H1 (cell line): ENCODE measurements at regions not wholly inside any gene's neighbourhood (a gene's known extent, or its start where the extent isn't known, plus 50 kb on each side); places are given as distances from the start of the nearest gene placed in this dataset.

Experiments
- CEBPB ChIP-seq: IDR thresholded peaks from 2 replicates; pipeline ENCODE4 v1.6.1; 2012; ENCODE audit warnings: low read depth, low read length
- CTCF ChIP-seq, 3 experiments: IDR thresholded peaks; 1 replicate in 2 of 3; 2 replicates in 1 of 3; pipeline versions ENCODE4 v1.5.1 to v1.6.1; 2011; ENCODE audit warnings: low read length in 3 of 3, mild to moderate bottlenecking in 3 of 3, inconsistent platforms in 2 of 3, low read depth in 1 of 3, moderate library complexity in 1 of 3; ENCODE audit not compliant: insufficient read depth in 1 of 3; ENCODE audit errors: control extremely low read depth in 1 of 3
- EP300 ChIP-seq, 2 experiments: IDR thresholded peaks; 1 replicate in 1 of 2; 2 replicates in 1 of 2; pipeline ENCODE4 v1.6.1; 2011 to 2012; ENCODE audit warnings: low read depth in 2 of 2, low read length in 2 of 2, mild to moderate bottlenecking in 2 of 2, borderline replicate concordance in 1 of 2, inconsistent platforms in 1 of 2, moderate library complexity in 1 of 2
- EZH2 ChIP-seq: fragments of 200-600 bp; sonication (generic); IDR thresholded peaks from 2 replicates; pipeline ENCODE4 v1.7.1; 2012; ENCODE audit warnings: low read depth, mild to moderate bottlenecking, moderate library complexity, low read length, inconsistent platforms; ENCODE audit not compliant: severe bottlenecking
- HDAC2 ChIP-seq, 2 experiments: fragments of 300-600 bp in 1 of 2; sonication (generic) in 1 of 2; IDR thresholded peaks; 2 replicates each; pipeline ENCODE4 v1.6.1; 2011 to 2012; ENCODE audit warnings: low read depth in 2 of 2, low read length in 2 of 2, mild to moderate bottlenecking in 2 of 2, moderate library complexity in 2 of 2, borderline replicate concordance in 1 of 2, inconsistent platforms in 1 of 2
- MAFK ChIP-seq: IDR thresholded peaks from 2 replicates; pipeline ENCODE4 v1.6.1; 2012; ENCODE audit warnings: low read depth, mild to moderate bottlenecking, improper control_type of control experiment, low read length
- RAD21 ChIP-seq, 2 experiments: IDR thresholded peaks in 1 of 2; conservative IDR thresholded peaks in 1 of 2; 2 replicates each; pipeline ENCODE4 v1.6.1; 2011; ENCODE audit warnings: low read depth in 2 of 2, low read length in 2 of 2, improper control_type of control experiment in 1 of 2, inconsistent platforms in 1 of 2, mild to moderate bottlenecking in 1 of 2, moderate library complexity in 1 of 2
- RFX5 ChIP-seq: IDR thresholded peaks from 2 replicates; pipeline ENCODE4 v1.6.1; 2011; ENCODE audit warnings: low read depth, low read length, improper control_type of control experiment, borderline replicate concordance

GRCh38 chr12:71007020-71007419 lies 86.5 kb upstream of the PTPRR start:
- TF ChIP-seq EP300 (IDR thresholded peaks at IDR 0.05; ENCODE audit: borderline replicate concordance in 1 of 2, low read depth in 2 of 2, low read length in 2 of 2) (no peak), EZH2 (no peak), CTCF (IDR thresholded peaks at IDR 0.05; ENCODE audit: control extremely low read depth in 1 of 3, insufficient read depth in 1 of 3, low read depth in 1 of 3, low read length in 3 of 3) (no peak), RAD21 (IDR thresholded peaks at IDR 0.05 in 1 of 2, conservative IDR thresholded peaks at IDR 0.05 in 1 of 2; ENCODE audit: low read depth in 2 of 2, low read length in 2 of 2) (no peak), HDAC2 (IDR thresholded peaks at IDR 0.05; ENCODE audit: borderline replicate concordance in 1 of 2, low read depth in 2 of 2, low read length in 2 of 2) (no peak), MAFK (no peak), CEBPB (no peak), RFX5 (no peak)
